Heart right ventricle (tissue), 16 donors: ENCODE measurements at regions not wholly inside any gene's neighbourhood (a gene's known extent, or its start where the extent isn't known, plus 50 kb on each side); places are given as distances from the start of the nearest gene placed in this dataset.
"Not testable (repeated sequence)": the region's sequence is repeated elsewhere in the genome, so short reads cannot be mapped to it uniquely, and the experiment has no call there.

Experiments used
- ATAC-seq, 8 donors: fragments of 200-7000 bp; cut with Tn5 transposase; one replicate each; pipeline ENCODE4 v1.9.1; 2020; ENCODE audit warnings: mild to moderate bottlenecking in 8 of 8, moderate library complexity in 8 of 8, moderate number of reproducible peaks in 1 of 8
- DNase-seq, 2 donors: peaks; one replicate each; pipeline ENCODE4 v3.0.0-alpha.2; 2020
- H3K27ac ChIP-seq, 10 donors: fragments of 200-600 bp; sonication (generic) in 2 of 10; one replicate each; pipeline versions ENCODE4 v1.5.0 to v1.8.0; 2020 to 2022; ENCODE audit warnings: mild to moderate bottlenecking in 3 of 10
- H3K27me3 ChIP-seq, 7 donors: fragments of 200-600 bp; one replicate each; pipeline ENCODE4 v1.8.0; 2021 to 2022; ENCODE audit warnings: mild to moderate bottlenecking in 2 of 7
- H3K36me3 ChIP-seq, 9 donors: fragments of 200-600 bp; sonication (generic) in 1 of 9; one replicate each; pipeline versions ENCODE4 v1.5.0 to v1.8.0; 2020 to 2022; ENCODE audit warnings: mild to moderate bottlenecking in 2 of 9
- H3K4me1 ChIP-seq, 9 donors: fragments of 200-600 bp; sonication (generic) in 1 of 9; one replicate each; pipeline versions ENCODE4 v1.5.0 to v1.8.0; 2020 to 2022; ENCODE audit warnings: mild to moderate bottlenecking in 4 of 9
- H3K4me3 ChIP-seq, 10 donors: fragments of 200-600 bp; sonication (generic) in 2 of 10; one replicate each; pipeline versions ENCODE4 v1.5.0 to v1.8.0; 2020 to 2022; ENCODE audit warnings: mild to moderate bottlenecking in 7 of 10, moderate library complexity in 2 of 10
- H3K9me3 ChIP-seq, 11 donors: fragments of 200-600 bp in 10 of 11; sonication (generic) in 2 of 11; one replicate each; pipeline versions ENCODE4 v1.5.0 to v1.8.0; 2013 to 2022; ENCODE audit warnings: mild to moderate bottlenecking in 2 of 11, control low read depth in 1 of 11, moderate library complexity in 1 of 11
- WGBS, 2 donors: extraction: QIAGEN DNeasy Blood & Tissue Kit; methylation state at CpG; one replicate each; pipeline ENCODE4 v1.1.7; 2013; ENCODE audit warnings: inconsistent platforms in 1 of 2; 5-methylcytosine and 5-hydroxymethylcytosine counted together
- intact Hi-C, 10 donors: fragments of 100-400 bp; cut with DNase I; formaldehyde crosslinking; loops; one replicate each; pipeline versions ENCODE4 v1.11.1 to v1.14.2; 2022
- TF ChIP-seq, protein P1 (sequence below), 9 donors: fragments of 200-600 bp; sonication (generic) in 2 of 9; IDR thresholded peaks; one replicate each; pipeline versions ENCODE4 v1.5.0 to v1.8.0; 2021 to 2022; ENCODE audit warnings: antibody characterized with exemption in 9 of 9, mild to moderate bottlenecking in 5 of 9, moderate library complexity in 1 of 9
- donor health status: Arrhythmogenic right ventricular cardiomyopathy.
- donor health status: ischemic (EF 13 %, LVEDD 7.1; RV severe dilation, severe dysfunction).
- donor health status: healthy with polysubstance abuse.
- donor health status: DM: no; HTN: yes; CAD: no.
- donor health status: DM: no; HTN: no; CAD: no.
- donor health status: ischemic (EF 25% LVEDD 6.9; RV normal size, moderate dysfunction).
- donor health status: ischemic (EF 25% LVEDD 5.7; RV mildly dilated, moderate dysfunction).
- donor health status: healthy.
- donor health status: DM: yes; HTN: yes; CAD: no.
- donor health status: Ischemic cardiomyopathy.
- donor health status: ischemic (EF 35%, LVEDD 5.7; RV mildly dilated, moderate dysfunction).
- donor health status: nonischemic (EF 11% LVEDD 7.7; RV severe dilation, severe dysfunction).
- donor health status: DM: yes; HTN: yes; CAD: no.
- donor health status: PGD.
- donor health status: ischemic (EF 29% LVEDD 5.4; RV normal size, mild dysfunction).
- donor health status: nonischemic (EF 23%, LVEDD 6.1; RV moderate dilation, normal function).

DNA sequence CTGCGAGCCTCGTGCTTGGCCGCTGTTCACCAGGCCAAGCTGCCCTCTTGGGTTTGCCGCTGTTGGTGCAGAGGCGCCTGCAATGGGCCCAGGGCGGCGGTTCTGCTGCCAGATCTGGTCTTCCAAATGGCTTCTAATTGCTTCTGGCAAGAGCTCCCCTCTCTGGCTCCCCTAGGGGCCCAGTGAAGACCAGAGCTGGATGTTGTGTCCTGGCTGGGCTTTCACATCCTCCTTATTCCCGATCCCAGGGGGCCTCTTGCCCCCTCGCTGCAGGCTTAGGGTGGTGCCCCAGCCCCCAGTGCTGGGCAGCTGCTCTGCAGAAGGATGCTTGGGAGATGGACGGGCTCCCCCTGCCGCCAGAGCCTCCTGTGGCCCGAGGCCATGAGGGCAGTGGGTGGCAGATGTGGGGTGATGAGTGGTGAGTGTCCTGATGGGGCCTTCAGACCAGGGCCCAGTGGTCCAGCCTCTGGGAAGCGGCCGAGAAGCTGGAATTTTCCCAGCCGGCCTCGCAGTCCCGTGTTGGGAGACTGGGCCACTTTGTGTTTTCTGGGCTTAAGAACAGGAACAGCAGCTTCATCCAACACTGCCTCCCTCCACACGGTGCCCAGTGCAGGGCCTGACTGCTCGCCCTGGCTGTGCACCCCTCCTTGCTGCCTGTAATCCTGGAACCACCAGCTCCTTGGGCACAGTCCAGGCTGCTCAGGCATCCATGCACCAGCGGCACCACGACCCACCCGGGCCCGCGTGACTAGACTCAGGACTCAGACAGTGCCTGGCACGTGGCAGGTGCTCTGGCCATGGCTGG, 194.8 kb downstream of the LAT start:
- H3K4me3 ChIP-seq, H3K9me3 ChIP-seq, H3K36me3 ChIP-seq, DNase-seq, H3K27me3 ChIP-seq: not testable (repeated sequence)
- 53 to 60% methylated on average over 25 of the region's 25 CpGs for WGBS, 2 donors
- intact Hi-C loops, result loop anchor here in 3 of 10 donors (5.0 to 10.0 kb wide), 2 partner anchors 62 to 65 kb away; no protein-coding TSS in a partner anchor
- Histone ChIP-seq H3K27ac (peak overlapping the region; percentile 74 to 97 (median 86)), H3K4me1 (peaks cover 9 to 70% (median 44%) of the 10 kb centered on the region in 9 donors)
- TF ChIP-seq, protein P1, sequence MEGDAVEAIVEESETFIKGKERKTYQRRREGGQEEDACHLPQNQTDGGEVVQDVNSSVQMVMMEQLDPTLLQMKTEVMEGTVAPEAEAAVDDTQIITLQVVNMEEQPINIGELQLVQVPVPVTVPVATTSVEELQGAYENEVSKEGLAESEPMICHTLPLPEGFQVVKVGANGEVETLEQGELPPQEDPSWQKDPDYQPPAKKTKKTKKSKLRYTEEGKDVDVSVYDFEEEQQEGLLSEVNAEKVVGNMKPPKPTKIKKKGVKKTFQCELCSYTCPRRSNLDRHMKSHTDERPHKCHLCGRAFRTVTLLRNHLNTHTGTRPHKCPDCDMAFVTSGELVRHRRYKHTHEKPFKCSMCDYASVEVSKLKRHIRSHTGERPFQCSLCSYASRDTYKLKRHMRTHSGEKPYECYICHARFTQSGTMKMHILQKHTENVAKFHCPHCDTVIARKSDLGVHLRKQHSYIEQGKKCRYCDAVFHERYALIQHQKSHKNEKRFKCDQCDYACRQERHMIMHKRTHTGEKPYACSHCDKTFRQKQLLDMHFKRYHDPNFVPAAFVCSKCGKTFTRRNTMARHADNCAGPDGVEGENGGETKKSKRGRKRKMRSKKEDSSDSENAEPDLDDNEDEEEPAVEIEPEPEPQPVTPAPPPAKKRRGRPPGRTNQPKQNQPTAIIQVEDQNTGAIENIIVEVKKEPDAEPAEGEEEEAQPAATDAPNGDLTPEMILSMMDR (IDR thresholded peaks at IDR 0.05), result peak in 6 of 9 donors; percentile 15 to 29 (median 24)
- peak in 1 of 8 donors; percentile 3 for ATAC-seq

DNA sequence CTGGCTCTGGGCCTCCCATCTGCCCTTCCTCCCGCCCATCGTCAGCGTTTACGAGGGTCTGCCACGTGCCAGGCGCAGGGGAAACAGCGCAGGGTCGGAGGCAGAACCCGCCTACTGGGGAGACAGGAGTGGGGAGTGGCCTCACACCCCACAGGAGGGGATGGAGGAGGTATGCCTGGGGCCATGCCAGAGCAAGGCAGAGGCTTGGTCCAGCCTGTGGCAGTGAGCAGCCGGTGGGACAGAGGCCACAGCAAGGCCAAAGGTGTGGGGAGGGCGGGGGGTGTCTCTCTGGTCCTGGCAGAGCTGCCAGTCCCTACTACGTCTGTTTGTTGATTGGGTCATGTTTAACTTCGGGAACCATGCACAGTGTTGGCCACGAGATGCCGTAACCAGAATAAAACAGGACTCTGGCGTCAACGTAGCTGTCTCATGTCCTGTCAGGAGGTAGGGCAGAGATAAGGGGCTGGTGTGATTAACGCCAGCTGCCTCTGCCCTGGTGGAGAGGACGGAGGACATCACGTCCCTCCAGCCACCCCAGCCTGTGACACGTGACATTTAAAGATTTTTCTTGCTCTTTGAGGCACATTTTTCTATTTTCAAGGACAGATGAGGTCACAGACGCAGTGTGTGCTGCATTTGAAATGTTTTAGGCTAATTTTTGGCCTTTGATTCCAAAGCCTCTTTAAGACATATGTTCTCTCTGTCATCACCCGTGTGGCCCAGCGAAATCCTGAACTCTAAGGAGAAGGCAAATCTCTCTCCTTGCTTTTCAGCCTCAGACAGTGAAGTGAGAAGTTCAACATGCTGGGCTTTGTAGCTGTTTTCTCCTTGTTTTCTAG, 193.3 kb downstream of the LAT start:
- H3K4me1 ChIP-seq, result peaks cover 4 to 55% (median 29%) of the 10 kb centered on the region in 9 donors
- H3K27ac ChIP-seq, result peak overlapping the region; percentile 74 to 97 (median 86)
- not testable (repeated sequence) for H3K9me3 ChIP-seq, H3K4me3 ChIP-seq, H3K27me3 ChIP-seq, H3K36me3 ChIP-seq
- ATAC-seq (peak; percentile 72 to 89 (median 81)), DNase-seq (peak; percentile 85 to 86)
- WGBS, 2 donors, result 15 to 18% methylated on average over 22 to 24 of the region's 24 CpGs
- intact Hi-C loops, result loop anchor here in 3 of 10 donors (5.0 to 10.0 kb wide), 2 partner anchors 61 to 63 kb away; no protein-coding TSS in a partner anchor

DNA sequence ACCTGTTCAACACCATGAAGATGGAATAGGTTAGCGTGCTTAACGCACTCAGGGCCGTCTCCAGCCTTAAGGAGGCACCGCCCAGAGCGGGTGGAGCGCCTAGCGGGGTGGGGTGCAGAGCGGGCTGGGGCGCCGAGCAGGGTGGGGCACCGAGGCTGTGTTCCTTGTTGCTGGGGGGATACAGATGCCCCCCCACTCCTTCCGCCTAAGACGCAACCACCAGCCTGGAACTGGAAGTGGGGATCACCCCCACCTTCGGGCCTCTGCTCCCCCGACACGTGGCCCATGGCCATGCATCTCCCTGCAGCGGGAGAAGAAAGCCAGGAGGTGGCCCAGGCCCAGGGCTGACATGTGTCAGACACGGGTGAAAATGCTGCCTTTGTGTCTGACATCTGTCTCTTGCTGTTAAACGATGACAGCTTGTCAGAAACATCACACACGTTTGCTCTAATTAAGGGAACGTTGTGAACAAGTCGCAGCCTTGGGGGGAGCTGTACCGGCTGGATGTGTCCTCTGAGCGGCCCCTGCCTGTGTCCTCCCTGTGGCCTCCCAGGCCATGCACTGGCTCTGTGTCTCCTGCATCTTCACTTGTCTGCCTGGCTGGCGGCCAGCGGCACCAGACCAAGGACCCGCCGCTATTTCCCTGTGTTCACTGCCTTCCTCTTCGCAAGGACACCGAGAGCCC, 192.5 kb downstream of the LAT start:
- H3K36me3 ChIP-seq, H3K4me3 ChIP-seq, H3K27me3 ChIP-seq: not testable (repeated sequence)
- DNase-seq, result peak; percentile 69 to 80
- ATAC-seq, result peak; percentile 51 to 87 (median 72)
- peaks cover 4 to 47% (median 28%) of the 10 kb centered on the region in 9 donors for H3K4me1 ChIP-seq
- TF ChIP-seq, protein P1 (IDR thresholded peaks at IDR 0.05), result peak in 1 of 9 donors; percentile 2
- H3K9me3 ChIP-seq, result peaks cover 0 to 15% (median 6%) of the 10 kb centered on the region in 11 donors
- peak overlapping the region; percentile 74 to 97 (median 86) for H3K27ac ChIP-seq
- 38 to 40% methylated on average over 30 of the region's 30 CpGs for WGBS, 2 donors
- intact Hi-C loops, result loop anchor here in 3 of 10 donors (5.0 to 10.0 kb wide), 2 partner anchors 60 to 63 kb away; no protein-coding TSS in a partner anchor

DNA sequence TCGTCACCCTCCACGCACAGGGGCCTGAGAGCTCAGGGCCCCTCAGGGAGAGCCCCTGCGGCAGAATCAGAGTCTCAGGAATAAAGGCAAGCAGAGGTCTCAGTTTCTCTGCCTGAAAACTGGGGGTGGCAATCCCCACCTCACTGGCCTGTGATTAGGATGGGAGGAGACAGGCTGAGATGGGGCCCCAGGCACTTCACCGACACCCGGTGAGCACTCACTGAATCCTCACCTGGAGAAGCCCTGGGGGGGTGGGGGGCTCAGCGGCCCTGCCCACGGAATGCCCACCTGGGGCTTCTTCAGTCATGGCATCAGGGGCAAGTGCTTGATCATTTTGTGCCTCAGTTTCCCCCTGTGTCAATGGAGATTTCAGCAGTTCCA, 192.0 kb downstream of the LAT start:
- peaks cover 4 to 44% (median 25%) of the 10 kb centered on the region in 9 donors for H3K4me1 ChIP-seq
- WGBS, 2 donors, result 94 to 100% methylated on average over 7 of the region's 7 CpGs

DNA sequence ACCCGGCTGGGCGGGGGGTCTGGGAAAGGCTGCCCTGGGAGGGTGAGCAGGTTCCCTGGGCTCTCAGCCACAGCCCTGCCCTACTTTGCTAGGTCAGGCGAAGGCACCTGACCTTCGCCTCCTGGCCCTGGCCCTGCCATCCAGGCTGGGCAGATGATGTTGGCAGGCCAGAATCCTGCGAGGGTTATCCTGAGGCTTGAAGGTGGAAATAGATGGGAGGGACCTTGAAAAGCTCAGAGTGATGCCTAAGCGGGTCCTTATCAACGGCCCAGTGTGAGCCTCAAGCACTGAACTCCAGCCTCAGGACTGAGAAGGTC, 191.3 kb downstream of the LAT start:
- H3K4me3 ChIP-seq, ATAC-seq, DNase-seq, H3K27me3 ChIP-seq, H3K36me3 ChIP-seq: not testable (repeated sequence)
- intact Hi-C loops, result loop anchor here in 3 of 10 donors (5.0 to 10.0 kb wide), 2 partner anchors 59 to 61 kb away; no protein-coding TSS in a partner anchor
- Histone ChIP-seq H3K27ac (peak overlapping the region in 9 of 10 donors; percentile 28 to 97 (median 79)), H3K9me3 (peaks cover 0 to 16% (median 6%) of the 10 kb centered on the region in 11 donors), H3K4me1 (peaks cover 4 to 45% (median 25%) of the 10 kb centered on the region in 9 donors)
- 77 to 81% methylated on average over 7 of the region's 7 CpGs for WGBS, 2 donors

More for the DNA sequence above, 192.0 kb downstream of the LAT start:
- not testable (repeated sequence) for H3K36me3 ChIP-seq, H3K4me3 ChIP-seq, DNase-seq, H3K27me3 ChIP-seq, ATAC-seq
- H3K27ac ChIP-seq, result peak overlapping the region; percentile 74 to 97 (median 86)
- peaks cover 0 to 16% (median 6%) of the 10 kb centered on the region in 11 donors for H3K9me3 ChIP-seq
- intact Hi-C loops, result loop anchor here in 3 of 10 donors (5.0 to 10.0 kb wide), 2 partner anchors 60 to 62 kb away; no protein-coding TSS in a partner anchor

DNA sequence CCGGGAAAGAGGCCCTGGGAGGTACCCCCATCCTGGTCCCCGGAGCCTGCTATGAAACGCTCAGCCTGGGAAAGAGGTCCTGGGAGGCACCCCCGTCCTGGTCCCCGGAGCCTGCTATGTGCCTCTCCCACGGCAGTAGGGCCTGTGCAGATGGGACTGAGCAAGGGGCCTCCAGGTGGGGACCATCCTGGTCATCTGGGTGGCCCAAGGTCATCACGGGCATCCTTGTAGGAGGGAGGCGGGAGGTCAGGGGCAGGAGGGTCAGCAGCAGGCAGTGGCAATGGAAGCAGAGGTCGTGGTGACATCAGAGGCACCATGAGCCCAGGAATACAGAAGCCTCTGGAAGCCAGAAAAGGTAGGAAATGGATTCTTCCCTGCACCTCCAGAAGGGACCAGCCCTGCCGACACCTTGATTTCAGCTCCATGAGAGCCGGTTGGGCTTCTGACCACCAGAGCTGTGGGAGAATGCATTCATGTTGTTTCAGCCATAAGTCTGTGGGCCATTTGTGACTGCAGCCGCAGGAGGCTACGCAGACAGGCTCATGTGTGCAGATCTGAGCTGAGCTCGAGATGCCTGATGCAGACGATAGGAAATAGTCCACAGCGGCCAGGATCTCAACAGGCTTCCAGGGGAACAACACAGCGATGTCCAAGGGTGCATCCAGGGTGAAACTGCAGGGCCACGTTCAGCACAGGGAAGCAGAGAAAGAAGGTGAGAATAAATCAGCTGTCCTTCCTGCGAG, 190.7 kb downstream of the LAT start:
- H3K36me3 ChIP-seq, DNase-seq, ATAC-seq, H3K27me3 ChIP-seq, H3K4me3 ChIP-seq: not testable (repeated sequence)
- WGBS, 2 donors, result 86 to 88% methylated on average over 19 of the region's 19 CpGs
- H3K9me3 ChIP-seq, result peaks cover 0 to 16% (median 6%) of the 10 kb centered on the region in 11 donors
- peak overlapping the region in 9 of 10 donors; percentile 28 to 97 (median 79) for H3K27ac ChIP-seq
- intact Hi-C loops, result loop anchor here in 3 of 10 donors (5.0 to 10.0 kb wide), 2 partner anchors 58 to 61 kb away; no protein-coding TSS in a partner anchor
- peaks cover 4 to 51% (median 26%) of the 10 kb centered on the region in 9 donors for H3K4me1 ChIP-seq
